Endothelial cell of umbilical vein (primary cell): ENCODE measurements at regions not wholly inside any gene's neighbourhood (a gene's known extent, or its start where the extent isn't known, plus 50 kb on each side); places are given as distances from the start of the nearest gene placed in this dataset.

Experiments
- EZH2 ChIP-seq: IDR thresholded peaks from 2 replicates; pipeline ENCODE4 v1.6.1; 2012; ENCODE audit warnings: borderline replicate concordance, low read depth, mild to moderate bottlenecking, moderate library complexity, low read length, inconsistent platforms; ENCODE audit not compliant: severe bottlenecking
- FOS ChIP-seq: IDR thresholded peaks from 2 replicates; pipeline ENCODE4 v1.6.1; 2011; ENCODE audit warnings: mild to moderate bottlenecking, low read length, moderate library complexity, borderline replicate concordance; ENCODE audit not compliant: insufficient read depth
- GATA2 ChIP-seq: IDR thresholded peaks from 2 replicates; pipeline ENCODE4 v1.7.0; 2011; ENCODE audit warnings: low read depth, mild to moderate bottlenecking, moderate library complexity, mixed read lengths, low read length; ENCODE audit not compliant: insufficient read length, insufficient read depth
- JUN ChIP-seq: IDR thresholded peaks from 2 replicates; pipeline ENCODE4 v1.6.1; 2011; ENCODE audit warnings: borderline replicate concordance, low read depth; ENCODE audit not compliant: insufficient read length, insufficient read depth
- MYC ChIP-seq: IDR thresholded peaks from one replicate; pipeline ENCODE4 v1.6.1; 2011; ENCODE audit warnings: mild to moderate bottlenecking, low read depth, low read length
- POLR2A ChIP-seq: IDR thresholded peaks from 2 replicates; pipeline ENCODE4 v1.6.1; 2012; ENCODE audit warnings: low read depth, mild to moderate bottlenecking, control low read depth, low read length
- POLR2AphosphoS5 ChIP-seq: IDR thresholded peaks from 2 replicates; pipeline ENCODE4 v1.6.1; 2012; ENCODE audit warnings: low read depth, mild to moderate bottlenecking, control low read depth, low read length, moderate library complexity; ENCODE audit not compliant: insufficient read depth
- TF ChIP-seq, protein P1 (sequence below), 2 donors: IDR thresholded peaks; 1 replicate in 1 of 2; 2 replicates in 1 of 2; pipeline ENCODE4 v1.5.1; 2011; ENCODE audit warnings: low read length in 2 of 2, mild to moderate bottlenecking in 2 of 2, moderate library complexity in 2 of 2, control low read depth in 1 of 2, inconsistent platforms in 1 of 2, low read depth in 1 of 2; ENCODE audit not compliant: insufficient read depth in 1 of 2; ENCODE audit errors: extremely low read depth in 1 of 2
- TF ChIP-seq, protein P2 (sequence below): IDR thresholded peaks from 2 replicates; pipeline ENCODE4 v1.6.1; 2011; ENCODE audit not compliant: insufficient read depth, insufficient read length

DNA sequence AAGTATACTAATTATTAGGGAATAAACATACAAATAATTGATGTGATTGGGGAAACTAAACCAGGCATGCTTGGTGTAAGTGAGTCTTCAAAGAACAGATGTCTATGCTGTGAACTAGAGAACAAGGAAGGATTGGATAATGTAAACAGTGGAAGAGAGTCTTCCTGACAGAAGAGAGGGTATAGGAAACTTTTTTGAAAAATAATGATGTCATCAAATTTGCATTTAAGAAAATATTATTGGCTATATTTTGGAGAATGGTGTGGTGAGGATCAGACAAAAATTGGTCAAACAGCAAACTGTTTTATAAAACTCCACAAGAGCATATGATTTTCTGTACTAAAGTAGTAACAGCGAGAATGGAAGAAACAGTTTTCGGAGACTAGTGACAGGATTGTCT is 537.7 kb downstream of the TRAM1L1 start:
- TF ChIP-seq, protein P1, sequence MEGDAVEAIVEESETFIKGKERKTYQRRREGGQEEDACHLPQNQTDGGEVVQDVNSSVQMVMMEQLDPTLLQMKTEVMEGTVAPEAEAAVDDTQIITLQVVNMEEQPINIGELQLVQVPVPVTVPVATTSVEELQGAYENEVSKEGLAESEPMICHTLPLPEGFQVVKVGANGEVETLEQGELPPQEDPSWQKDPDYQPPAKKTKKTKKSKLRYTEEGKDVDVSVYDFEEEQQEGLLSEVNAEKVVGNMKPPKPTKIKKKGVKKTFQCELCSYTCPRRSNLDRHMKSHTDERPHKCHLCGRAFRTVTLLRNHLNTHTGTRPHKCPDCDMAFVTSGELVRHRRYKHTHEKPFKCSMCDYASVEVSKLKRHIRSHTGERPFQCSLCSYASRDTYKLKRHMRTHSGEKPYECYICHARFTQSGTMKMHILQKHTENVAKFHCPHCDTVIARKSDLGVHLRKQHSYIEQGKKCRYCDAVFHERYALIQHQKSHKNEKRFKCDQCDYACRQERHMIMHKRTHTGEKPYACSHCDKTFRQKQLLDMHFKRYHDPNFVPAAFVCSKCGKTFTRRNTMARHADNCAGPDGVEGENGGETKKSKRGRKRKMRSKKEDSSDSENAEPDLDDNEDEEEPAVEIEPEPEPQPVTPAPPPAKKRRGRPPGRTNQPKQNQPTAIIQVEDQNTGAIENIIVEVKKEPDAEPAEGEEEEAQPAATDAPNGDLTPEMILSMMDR (IDR thresholded peaks at IDR 0.05; ENCODE audit: extremely low read depth in 1 of 2, insufficient read depth in 1 of 2, low read depth in 1 of 2, low read length in 2 of 2): no peak
- TF ChIP-seq MYC (no peak), POLR2AphosphoS5 (no peak), EZH2 (no peak), POLR2A (no peak), GATA2 (no peak), FOS (no peak), JUN (no peak)
- TF ChIP-seq, protein P2, sequence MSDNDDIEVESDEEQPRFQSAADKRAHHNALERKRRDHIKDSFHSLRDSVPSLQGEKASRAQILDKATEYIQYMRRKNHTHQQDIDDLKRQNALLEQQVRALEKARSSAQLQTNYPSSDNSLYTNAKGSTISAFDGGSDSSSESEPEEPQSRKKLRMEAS: no peak
